Islet precursor cell (in vitro differentiated cells): ENCODE measurements at regions not wholly inside any gene's neighbourhood (a gene's known extent, or its start where the extent isn't known, plus 50 kb on each side); places are given as distances from the start of the nearest gene placed in this dataset.

Source experiments
- DNase-seq: peaks from one replicate; pipeline ENCODE4 v3.0.0-alpha.2; 2018

DNA sequence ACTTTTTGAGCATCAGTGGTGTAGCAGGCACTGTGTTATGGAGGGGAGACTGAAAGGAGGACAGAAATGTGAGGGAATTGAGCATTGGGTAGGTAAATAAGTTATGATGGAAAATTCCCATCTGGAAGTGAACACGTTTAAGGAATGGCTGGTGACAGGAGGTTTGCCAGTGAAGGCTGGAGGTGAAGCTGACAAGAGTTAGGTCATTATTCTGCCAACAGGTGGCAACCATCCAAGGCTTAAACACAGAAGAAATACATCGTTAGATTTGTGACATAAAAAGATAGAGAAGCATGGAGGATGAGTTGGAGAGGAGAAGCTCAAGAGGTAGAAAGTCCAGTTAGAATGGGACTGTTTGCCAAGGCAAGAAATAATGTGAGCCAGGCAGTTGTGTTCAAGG is 455.3 kb upstream of the SGCD start:
- DNase-seq, result no peak

DNA sequence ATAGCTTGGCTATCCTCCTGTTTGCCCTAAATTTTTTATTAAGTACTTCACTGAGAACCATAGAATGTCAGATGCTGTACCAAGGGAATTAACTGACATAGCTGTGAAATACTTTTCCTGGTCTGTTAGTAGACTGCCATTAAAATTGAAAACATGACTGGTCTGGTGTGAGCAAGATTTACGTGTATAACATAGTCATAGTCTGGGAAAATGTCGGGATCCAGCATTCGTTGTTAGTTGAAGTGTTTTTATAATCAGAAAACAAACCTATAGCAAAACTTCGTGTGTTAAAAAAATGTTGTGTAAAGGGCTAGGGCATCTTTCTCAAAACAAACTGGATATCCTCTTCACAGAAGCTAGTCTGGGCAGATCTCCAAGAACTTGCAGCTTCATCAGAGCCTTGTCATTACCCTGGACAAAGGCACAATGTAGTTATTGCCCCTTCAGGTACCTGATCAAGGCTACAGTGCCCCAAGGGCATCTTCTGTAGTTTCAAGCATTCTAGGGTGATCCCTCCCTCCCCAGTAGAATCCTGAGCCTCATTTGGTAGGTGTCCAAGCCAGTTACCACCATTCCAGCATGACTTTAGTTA is 454.2 kb upstream of the SGCD start:
- no peak for DNase-seq

DNA sequence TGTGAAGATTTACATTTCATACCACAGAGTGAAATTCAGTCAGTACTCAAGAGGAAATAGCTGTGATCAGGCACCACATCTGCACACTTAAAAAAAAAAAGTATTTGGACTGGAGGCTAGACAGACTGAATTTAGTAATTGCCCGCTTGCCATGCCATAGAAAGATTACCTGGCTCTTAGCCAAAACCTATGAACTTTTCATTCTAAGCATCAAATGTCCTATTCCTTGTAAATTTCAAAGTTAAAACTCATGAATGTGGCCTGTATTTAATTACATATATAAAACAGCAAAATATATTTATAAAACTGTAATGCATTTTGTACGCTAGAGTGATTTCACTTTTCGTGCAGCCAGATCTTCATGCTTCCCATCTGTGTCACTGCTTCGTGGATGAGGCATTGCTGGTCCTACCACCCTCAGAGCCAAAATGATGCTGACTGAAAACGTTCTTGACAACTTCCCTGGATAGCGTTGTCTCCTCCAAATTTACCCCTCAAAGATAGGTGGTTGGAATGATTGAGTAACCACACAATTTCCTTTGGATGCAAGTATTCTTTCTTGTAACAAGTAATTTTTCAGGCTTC is 447.9 kb upstream of the SGCD start:
- no peak for DNase-seq

DNA sequence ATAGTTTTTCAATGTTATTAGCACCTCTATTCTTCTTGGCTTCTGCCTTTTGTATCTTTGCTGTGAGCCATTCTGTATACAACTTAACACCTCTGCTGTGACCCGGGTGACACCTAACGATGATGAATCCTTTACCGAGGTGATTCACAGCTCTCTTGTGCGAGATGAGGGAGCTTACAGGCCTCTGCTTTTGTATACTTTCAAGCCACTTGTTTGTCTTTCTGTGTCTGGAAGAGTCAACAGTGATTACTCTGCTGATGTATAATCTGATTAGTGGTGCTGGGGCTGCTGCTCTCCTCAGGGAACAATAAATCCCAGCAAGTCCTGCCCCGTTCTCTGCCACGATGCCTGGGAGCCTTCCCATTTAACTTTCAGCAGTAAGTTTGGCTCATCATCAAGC is 442.9 kb upstream of the SGCD start:
- DNase-seq, result no peak

DNA sequence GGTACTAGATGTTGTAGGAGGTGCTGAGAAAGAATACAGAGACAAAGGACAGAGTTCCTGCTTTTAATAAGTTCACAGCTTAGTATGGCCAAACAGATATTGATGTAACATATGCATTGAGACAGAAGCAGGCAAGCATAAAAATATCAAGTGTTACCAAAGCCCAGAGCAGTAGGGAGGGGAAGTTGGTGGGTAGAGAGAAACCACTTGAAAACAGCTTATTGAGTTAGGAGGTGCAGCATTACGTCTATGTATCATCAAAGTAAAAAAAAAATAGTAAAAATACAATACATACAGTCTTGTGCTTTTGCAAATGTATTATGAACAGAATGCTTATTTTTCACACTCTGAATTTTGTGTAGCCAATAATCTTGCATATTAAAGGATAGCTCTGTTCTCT is 441.8 kb upstream of the SGCD start:
- DNase-seq, result no peak

DNA sequence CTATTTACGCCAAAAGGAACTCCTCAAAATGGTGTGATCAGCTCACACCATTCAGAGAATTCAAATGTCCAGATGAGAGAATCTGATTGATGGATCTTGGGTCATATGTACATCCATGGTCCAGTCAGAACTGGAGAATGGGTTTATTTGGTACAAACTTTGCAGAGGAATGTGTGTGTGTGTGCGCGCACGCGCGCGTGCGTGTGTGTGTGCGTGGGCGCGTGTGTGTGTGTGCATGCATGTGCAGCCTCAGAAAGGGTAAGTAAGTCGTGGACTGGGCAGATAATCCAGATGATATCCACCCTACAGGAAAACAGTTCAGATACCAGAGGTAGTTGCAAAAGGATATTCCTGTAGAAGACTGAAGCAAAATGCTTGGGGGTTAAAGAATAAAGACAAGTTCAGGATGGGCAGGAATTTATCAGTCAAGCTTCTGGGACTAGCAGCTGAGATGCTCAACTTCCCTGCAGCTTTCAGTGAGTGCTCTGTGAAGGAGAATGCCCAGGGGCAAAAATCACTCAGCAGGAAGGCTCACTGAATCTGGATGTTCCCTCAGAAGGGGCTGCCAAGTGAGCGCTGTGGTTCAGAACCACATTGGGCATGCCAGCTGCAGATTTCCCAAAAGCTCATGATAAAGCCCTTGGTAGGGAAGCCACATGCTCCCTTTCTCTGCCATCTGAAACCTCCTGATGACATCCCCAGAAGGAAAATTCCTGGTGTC is 440.5 kb upstream of the SGCD start:
- DNase-seq, result no peak

DNA sequence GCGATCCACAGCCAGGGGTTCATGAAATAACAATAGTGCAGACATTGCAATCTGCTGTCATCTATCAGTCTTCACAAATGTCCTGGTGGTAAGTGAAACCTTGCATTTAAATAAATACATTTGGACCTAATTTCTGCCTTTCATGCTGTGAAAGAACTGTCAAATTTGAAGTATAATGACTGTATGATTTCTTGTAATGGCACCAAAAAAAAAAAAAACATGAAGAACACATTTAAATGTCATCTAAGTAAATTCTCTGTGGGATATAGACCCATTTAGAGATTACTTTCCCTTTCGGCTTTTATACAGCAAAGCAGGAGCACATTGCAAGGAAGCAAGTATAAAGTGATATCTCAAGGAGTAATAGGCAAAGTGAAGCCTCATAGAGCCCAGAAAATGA is 431.5 kb upstream of the SGCD start:
- DNase-seq, result no peak

DNA sequence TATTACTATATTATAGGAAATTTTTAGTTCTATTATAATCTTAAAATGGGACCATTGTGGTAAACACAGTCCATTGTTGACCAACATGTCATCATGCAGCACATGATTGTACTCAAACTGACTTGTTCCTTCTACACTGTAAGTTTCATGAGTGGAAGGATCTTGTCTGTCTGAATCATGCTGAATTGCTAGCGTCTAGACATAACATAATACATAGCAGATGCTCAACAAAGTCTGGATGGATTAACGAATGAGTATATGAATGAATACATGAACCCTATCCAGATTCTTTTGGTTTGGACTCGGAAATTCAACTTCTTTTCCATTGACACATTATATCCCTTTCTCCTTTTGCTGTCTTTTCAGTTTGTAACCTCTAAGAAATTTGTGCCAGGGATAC is 429.2 kb upstream of the SGCD start:
- DNase-seq, result no peak

DNA sequence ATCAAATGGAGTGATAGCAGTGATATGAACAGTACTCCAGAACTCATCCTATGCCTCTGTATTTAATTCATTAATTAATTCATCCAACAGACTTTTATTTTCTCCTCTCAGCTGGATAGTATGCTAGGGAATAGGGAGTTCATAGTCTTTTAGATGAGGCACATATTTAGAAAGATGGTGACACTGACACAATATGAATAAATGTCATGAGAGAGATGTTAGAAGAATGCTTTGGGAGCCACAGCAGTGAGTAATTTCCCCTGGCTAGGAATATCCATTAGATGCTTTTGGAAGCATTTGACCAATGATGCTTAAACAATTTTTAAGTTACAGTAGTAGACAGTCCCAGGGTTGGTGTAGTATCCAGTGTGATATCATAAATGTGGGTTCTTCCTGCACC is 428.7 kb upstream of the SGCD start:
- no peak for DNase-seq

DNA sequence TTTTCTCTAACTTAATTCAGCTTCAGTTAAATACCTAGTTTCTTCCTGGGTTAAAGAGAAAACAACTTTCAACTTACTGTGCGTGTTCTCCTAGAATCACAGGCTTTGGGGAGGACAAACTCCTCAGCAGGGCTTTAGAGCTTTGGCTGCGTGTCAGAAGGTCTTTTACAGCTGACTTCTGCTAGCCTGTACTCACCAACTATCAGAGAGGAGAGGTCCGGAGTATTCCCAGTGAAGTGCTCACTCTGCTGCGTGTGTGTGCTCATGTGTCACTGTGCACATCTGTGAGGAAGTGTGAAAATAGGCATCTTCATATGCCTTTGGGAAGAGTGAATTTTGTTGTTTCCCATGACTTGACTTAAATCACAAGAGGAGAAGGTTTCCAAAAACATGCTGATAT is 423.2 kb upstream of the SGCD start:
- DNase-seq, result no peak

DNA sequence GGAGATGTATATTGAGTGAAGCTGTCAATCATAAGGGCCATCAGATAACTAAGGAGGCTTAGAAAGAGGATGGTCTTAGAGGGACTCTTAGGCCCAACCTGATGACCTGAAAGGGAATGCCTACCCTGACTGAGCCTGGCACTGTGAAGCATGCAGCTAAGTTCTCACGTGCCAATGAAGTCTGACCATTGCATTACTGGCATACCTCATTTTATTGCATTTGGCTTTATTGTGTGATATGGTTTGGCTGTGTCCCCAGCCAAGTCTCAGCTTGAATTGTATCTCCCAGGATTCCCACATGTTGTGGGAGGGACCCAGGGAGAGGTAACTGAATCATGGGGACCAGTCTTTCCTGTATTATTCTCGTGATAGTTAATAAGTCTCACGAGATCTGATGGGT is 421.6 kb upstream of the SGCD start:
- no peak for DNase-seq

DNA sequence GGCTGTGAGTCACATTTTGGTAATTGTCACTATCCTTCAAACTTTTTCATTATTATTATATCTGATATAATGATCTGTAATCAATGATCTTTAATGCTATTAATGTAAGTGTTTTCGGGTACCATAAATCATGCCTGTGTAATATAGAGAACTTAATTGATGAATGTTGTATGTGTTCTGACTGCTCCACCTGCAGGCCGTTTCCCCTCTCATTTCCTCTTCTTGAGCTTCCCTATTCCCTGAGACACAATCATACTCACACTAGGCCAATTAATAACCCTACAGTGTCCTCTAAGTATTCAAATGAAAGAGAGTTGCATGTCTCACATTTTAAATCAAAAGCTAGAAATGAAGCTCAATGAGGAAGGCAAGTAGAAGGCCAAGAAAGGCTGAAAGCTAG is 420.9 kb upstream of the SGCD start:
- DNase-seq, result no peak

DNA sequence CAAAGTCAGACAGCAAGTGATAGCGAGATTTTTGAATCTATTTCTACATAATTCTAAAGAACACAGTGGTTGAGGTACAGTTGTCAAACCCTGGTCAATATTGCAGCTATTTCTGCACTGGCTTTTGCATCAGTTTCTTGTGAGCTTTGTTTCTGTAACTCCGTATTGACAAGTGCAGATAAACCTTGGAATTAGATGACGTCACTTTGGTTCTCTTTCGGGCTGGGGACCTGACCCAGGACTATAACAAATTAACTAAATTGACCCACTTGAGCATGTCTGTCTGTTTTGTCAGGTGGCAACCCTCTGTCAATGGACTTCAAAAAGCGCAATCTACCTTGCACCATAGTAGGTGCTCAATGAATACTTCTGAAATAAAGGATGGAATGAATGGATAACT is 418.4 kb upstream of the SGCD start:
- no peak for DNase-seq

DNA sequence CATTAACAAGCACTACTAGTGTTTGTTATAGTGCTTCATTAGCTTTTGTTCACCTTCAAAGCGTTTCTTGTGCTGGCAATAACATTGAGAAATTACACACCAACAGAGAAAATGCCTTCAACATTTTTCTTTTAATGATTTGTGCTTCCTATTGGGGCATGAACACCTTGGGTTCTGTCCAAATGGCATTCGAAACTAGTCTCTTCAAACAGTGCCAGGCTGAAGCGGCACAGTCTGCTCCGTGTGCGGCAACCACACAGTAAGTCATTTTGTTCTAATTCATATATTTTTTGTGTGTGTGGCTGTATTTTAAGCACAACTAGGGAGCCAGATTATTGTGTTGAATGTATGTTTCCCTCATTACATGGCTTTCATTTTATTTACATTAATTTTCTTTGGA is 414.7 kb upstream of the SGCD start:
- no peak for DNase-seq

DNA sequence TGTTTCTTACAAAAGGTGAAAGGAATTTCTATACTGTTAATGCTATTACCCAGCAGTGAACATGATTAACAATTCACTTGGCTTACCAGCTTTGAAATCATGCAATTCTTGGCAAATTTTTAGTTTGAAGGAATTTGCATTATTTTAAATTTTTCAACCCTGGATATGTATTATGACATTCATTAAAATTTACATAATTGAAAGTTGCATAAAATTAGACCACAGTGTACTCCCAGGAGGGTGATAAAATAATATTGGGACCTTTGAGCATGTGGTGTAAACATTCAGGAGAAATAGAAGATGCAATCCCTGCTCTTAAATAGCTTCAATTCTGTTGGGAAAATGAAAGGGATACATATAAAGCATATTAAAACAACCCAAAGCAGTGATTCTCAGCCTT is 412.2 kb upstream of the SGCD start:
- no peak for DNase-seq

DNA sequence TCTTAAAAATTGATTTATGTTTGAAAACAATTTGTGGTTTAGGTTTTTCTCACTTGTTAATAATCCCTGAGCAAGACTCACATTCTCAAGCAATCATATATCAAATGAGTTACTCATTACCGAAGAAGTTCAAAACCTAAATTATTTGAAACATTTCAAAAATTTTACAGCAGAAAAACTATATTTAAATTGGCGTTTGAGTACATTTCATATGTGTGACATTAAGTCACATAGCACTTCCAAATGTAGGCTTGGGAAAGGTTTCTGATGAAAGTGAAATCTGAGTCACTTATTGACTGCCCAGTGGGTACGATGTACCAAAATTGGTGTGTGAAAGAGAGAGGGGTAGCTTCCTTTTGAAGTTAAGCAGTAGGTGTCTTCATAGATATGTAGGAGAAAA is 411.4 kb upstream of the SGCD start:
- no peak for DNase-seq

DNA sequence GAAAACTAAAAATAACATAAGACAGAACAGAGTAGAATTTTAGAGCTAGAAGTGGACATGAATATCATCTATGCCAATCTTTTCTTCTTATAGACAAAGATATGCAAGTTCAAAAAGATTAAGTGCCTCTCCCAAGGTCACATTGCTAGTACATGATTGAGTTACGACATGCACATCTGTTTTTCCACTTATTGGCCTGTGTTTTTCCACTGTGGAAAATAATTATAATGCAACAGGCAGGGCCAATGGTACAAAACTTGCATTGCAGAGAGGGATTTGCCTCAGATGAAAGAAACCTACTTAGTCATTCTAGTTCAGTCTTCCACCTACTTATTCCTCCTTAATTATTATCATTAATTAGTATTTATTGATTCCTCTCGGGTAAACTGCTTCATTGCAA is 407.8 kb upstream of the SGCD start:
- no peak for DNase-seq

DNA sequence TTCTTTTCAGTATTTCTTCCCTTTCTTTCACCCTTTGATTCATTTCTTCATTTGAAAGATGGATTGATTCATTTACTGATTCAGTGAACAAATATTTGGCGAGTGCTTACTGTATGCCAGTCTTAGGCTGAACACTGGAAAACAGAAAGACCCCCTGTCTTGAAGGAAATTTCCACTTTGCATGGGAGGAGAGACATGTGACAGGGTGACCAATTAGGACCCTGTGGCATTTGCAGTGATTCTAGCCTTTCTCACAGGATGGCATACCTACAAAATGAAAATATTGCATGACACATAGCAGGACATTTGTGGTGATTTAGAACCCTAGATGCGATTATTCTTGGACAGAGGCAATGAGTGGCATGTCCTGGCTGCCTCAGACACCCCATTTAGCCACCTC is 407.2 kb upstream of the SGCD start:
- DNase-seq, result no peak

DNA sequence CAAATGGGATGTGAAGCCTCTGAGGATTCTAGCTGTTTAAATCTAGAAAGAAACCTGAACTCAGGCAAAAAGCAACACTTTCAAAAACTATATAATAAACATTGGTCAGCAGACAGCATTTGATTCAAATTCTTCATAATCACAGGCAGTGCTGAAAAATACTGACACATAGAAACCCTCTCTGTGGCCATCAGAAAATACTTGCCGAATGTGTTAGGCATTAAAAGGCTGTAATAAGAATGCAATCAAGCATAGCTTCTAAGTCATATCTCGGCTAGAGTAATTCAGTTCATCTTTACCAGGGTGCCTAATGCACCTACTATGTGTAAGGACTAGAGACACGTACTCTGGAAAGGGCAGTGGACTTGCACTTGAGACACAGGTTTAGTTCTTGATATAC is 405.3 kb upstream of the SGCD start:
- no peak for DNase-seq

DNA sequence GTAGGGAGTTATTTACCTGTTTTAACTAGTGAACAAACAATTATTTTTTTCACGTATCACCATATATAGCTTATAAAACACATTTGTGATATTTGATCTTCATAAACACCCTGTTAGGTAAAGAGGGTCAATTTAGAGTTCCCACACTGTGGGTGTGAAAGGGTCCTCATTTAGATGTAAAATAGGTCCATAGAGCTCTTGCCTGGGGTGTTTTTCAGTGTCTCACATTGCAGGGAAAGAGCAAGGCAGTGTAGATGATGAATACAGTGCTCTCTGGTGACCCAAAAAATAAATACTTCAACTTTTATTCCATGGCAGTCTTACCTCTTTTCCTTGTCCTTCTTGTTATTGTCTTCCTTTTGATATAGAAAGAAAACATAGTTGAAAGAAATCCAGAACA is 403.2 kb upstream of the SGCD start:
- DNase-seq, result no peak

DNA sequence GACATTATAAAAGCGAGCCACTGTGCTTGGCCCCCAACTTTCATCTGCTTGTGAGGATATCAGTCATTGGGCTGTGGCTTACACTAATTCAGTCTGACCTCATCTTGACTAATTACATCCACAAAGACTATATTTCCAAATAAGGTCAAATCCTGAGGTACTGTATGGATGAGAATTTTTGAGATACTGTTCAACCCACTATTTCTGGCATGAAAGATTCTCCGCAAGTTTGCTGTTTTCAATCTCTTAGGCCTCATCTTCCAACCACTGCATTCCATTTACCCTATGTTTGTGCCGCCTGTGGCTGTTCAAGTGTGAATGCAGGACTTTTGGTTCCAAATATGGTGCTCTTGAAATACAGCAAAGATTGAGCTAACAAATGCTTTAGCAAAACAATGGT is 400.9 kb upstream of the SGCD start:
- DNase-seq, result no peak

DNA sequence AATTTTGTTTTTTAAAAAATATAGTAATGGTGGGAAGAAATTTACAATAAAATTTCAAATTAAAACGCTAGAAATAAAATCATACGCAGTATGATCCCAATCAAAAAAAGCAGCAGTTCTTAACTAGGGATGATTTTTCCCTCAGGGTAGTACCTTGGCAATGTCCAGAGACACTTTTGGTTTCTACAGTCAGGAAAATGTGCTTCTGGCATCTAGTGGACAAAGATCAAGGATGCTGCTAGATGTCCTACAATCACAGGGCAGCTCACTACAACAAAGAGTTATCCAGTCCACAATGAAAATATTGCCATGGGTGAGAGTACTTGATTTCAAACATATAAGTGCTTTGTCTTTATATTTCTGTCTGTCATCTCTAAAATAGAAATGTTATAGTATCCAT is 400.2 kb upstream of the SGCD start:
- no peak for DNase-seq

DNA sequence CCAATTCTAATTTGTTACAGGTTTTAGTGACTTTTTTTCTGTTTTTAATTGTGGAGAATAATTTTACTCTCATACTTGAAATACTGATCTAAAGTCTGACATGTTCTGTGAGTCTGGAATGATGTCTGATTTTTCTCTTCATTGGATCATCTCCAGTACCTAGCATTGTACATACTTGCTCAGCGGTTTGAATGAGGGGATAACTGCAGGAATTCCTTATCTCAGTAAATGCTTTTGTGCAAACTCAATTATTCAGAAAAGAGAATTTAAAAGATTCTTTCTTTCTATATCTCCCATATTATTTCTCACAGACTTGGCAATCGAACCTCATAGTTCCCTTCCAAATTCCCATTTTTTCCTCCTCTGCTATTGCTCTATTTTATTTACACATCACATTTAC is 397.9 kb upstream of the SGCD start:
- DNase-seq, result no peak

DNA sequence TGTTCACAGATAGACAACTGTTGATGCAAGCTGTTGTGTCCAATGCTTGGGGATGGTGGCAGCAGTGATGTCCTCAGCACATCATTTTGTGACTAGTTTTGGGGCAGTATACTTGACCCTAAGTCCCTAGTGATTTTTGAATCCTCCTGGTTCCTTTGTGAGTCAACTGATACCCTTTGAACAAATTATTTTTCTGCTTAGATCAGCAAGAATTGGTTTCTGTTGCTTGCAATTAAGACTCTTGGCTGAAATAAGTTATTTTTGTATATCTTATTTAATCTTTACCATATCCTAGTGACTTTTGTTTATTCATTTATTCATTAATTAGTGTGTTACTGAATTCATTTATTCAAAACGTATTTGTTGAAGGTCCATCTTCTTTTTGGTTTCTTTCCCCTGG is 392.0 kb upstream of the SGCD start:
- no peak for DNase-seq

DNA sequence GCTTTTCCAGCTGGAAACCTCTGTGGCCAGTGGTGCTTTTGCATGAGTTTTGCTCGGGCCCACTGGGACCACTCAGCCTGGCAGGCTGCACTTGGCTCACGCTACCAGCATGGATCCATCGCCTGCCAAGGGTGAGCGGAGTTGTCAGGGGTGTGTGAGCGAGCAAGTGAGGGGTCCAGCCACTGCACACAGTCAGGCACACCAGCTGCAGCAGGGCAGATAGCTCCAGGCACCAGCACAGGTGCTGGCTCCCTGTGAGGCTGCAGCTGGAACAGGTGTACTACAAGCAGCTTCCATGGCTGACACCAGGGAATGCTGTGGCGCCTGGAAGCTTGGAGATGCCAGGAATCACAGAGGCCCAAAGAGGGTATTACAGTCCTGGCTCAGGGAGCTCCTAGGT is 391.2 kb upstream of the SGCD start:
- DNase-seq, result no peak
